HCT116 (cell line): ENCODE measurements at regions not wholly inside any gene's neighbourhood (a gene's known extent, or its start where the extent isn't known, plus 50 kb on each side); places are given as distances from the start of the nearest gene placed in this dataset.

ENCODE experiments used
- ATAC-seq: fragments of 200-7000 bp; cut with Tn5 transposase; 2 replicates; pipeline ENCODE4 v1.9.1; 2020; ENCODE audit warnings: mild to moderate bottlenecking, moderate library complexity
- BruUV-seq: library from RNA; stranded (reverse); fragments of 400-500 nt; replicated peaks from 2 replicates; lab custom pipeline; 2021; lab: Mats Ljungman, UMichigan
- CTCF ChIA-PET: fragments of 300-600 bp; sonication (Branson Sonifier 250); formaldehyde crosslinking; loops from one replicate; lab custom pipeline; 2021; ENCODE audit warnings: antibody characterized with exemption; lab: Charles Lee
- POLR2A ChIA-PET: fragments of 300-600, 350-600 bp; sonication (Branson Sonifier 250); formaldehyde crosslinking; loops from one replicate; lab custom pipeline; 2021; ENCODE audit warnings: antibody characterized with exemption; lab: Charles Lee
- RAD21 ChIA-PET, 2 experiments: fragments of 300-600 bp; sonication (Branson Sonifier 250); formaldehyde crosslinking; loops; one replicate each; lab custom pipeline; 2023; ENCODE audit warnings: low total read pairs in 2 of 2; ENCODE audit not compliant: uncharacterized antibody in 2 of 2, unreplicated experiment in 2 of 2, low non-redundant PET in 1 of 2; lab: Charles Lee
- DNase-seq: peaks from one replicate; pipeline ENCODE4 v3.0.0-alpha.2; 2010; ENCODE audit warnings: low read depth, low spot score
- H2AFZ ChIP-seq: fragments of 200-600 bp; shearing (Covaris generic), sonication (generic); 2 replicates; pipeline ENCODE4 v1.6.1; 2017; ENCODE audit warnings: low read depth, mixed run types, mixed read lengths, antibody characterized with exemption, low read length; ENCODE audit not compliant: poor library complexity, severe bottlenecking
- H3K27ac ChIP-seq: 2 replicates; pipeline ENCODE4 v1.5.1; 2012; ENCODE audit warnings: low read depth, low read length
- H3K27me3 ChIP-seq: fragments of 200-600 bp; sonication (generic); 2 replicates; pipeline ENCODE4 v1.6.1; 2016; ENCODE audit warnings: mixed run types, low read length, mixed read lengths; ENCODE audit not compliant: insufficient read depth
- H3K36me3 ChIP-seq, 2 experiments: fragments of 200-500 bp in 1 of 2; fragments of 200-600 bp in 1 of 2; sonication (Bioruptor generic) in 1 of 2; sonication (generic) in 1 of 2; 2 replicates each; pipeline versions ENCODE4 v1.5.1 to v1.6.1; 2014 to 2016; ENCODE audit warnings: low read length in 2 of 2, inconsistent platforms in 1 of 2, mixed read lengths in 1 of 2, mixed run types in 1 of 2; ENCODE audit not compliant: insufficient read depth in 2 of 2, control insufficient read depth in 1 of 2
- H3K4me1 ChIP-seq, 2 experiments: fragments of 200-600 bp in 1 of 2; sonication (generic) in 1 of 2; 2 replicates each; pipeline versions ENCODE4 v1.5.1 to v1.6.1; 2012 to 2017; ENCODE audit warnings: low read length in 2 of 2, inconsistent platforms in 1 of 2, mild to moderate bottlenecking in 1 of 2, mixed read lengths in 1 of 2, mixed run types in 1 of 2, moderate library complexity in 1 of 2; ENCODE audit not compliant: insufficient read depth in 2 of 2, control insufficient read depth in 1 of 2
- H3K4me2 ChIP-seq: fragments of 200-600 bp; sonication (generic); 2 replicates; pipeline ENCODE4 v1.6.1; 2017; ENCODE audit warnings: mixed run types, low read length, mixed read lengths
- H3K4me3 ChIP-seq, 2 experiments: fragments of 200-600 bp in 1 of 2; sonication (generic) in 1 of 2; replicated peaks in 1 of 2; 2 replicates each; pipeline ENCODE4 v1.5.1; 2011 to 2016; ENCODE audit warnings: low read length in 2 of 2, control low read depth in 1 of 2, low read depth in 1 of 2, mild to moderate bottlenecking in 1 of 2, mixed read lengths in 1 of 2, mixed run types in 1 of 2
- H3K79me2 ChIP-seq: fragments of 200-600 bp; sonication (generic); 2 replicates; pipeline ENCODE4 v1.6.1; 2017; ENCODE audit warnings: mild to moderate bottlenecking, mixed run types, low read length, moderate library complexity, mixed read lengths; ENCODE audit not compliant: insufficient read depth
- H3K9ac ChIP-seq: fragments of 200-600 bp; sonication (generic); 2 replicates; pipeline ENCODE4 v1.6.1; 2016; ENCODE audit warnings: low read length, mixed read lengths
- H3K9me2 ChIP-seq: fragments of 200-600 bp; sonication (generic), shearing (Covaris generic); 2 replicates; pipeline ENCODE4 v1.6.1; 2017; ENCODE audit warnings: mixed run types, mild to moderate bottlenecking, moderate library complexity; ENCODE audit not compliant: insufficient read depth
- H3K9me3 ChIP-seq, 2 experiments: fragments of 200-500 bp in 1 of 2; fragments of 200-600 bp in 1 of 2; sonication (Bioruptor generic) in 1 of 2; sonication (generic) in 1 of 2; 2 replicates each; pipeline ENCODE4 v1.6.1; 2014 to 2017; ENCODE audit warnings: low read length in 2 of 2, mixed read lengths in 2 of 2, inconsistent platforms in 1 of 2, low read depth in 1 of 2, mild to moderate bottlenecking in 1 of 2, mixed run types in 1 of 2, moderate library complexity in 1 of 2; ENCODE audit not compliant: control insufficient read depth in 1 of 2, insufficient read depth in 1 of 2
- H4K20me1 ChIP-seq: fragments of 200-600 bp; sonication (generic), shearing (Covaris generic); 2 replicates; pipeline ENCODE4 v1.6.1; 2017; ENCODE audit warnings: mixed run types, mild to moderate bottlenecking, moderate library complexity; ENCODE audit not compliant: insufficient read depth
- CBX3 ChIP-seq: IDR thresholded peaks from 2 replicates; pipeline ENCODE4 v1.6.1; 2012; ENCODE audit warnings: low read depth
- CEBPB ChIP-seq: IDR thresholded peaks from 2 replicates; pipeline ENCODE4 v1.6.1; 2012; ENCODE audit warnings: low read depth
- ELF1 ChIP-seq: IDR thresholded peaks from 2 replicates; pipeline ENCODE4 v1.6.1; 2012; ENCODE audit warnings: low read depth, borderline replicate concordance
- EZH2 ChIP-seq: fragments of 200-600 bp; sonication (generic); IDR thresholded peaks from 2 replicates; pipeline ENCODE4 v1.6.1; 2017; ENCODE audit warnings: antibody characterized with exemption, mixed run types
- EZH2phosphoT487 ChIP-seq: fragments of 200-600 bp; IDR thresholded peaks from 2 replicates; pipeline ENCODE4 v1.6.1; 2018; ENCODE audit warnings: antibody characterized with exemption, borderline replicate concordance
- FOSL1 ChIP-seq: IDR thresholded peaks from 2 replicates; pipeline ENCODE4 v1.6.1; 2012; ENCODE audit warnings: low read depth
- JUND ChIP-seq: IDR thresholded peaks from 2 replicates; pipeline ENCODE4 v1.6.1; 2012
- POLR2AphosphoS5 ChIP-seq: IDR thresholded peaks from 2 replicates; pipeline ENCODE4 v1.6.1; 2011; ENCODE audit warnings: mild to moderate bottlenecking, low read depth, low read length, moderate library complexity
- RAD21 ChIP-seq: IDR thresholded peaks from 2 replicates; pipeline ENCODE4 v1.6.1; 2012; ENCODE audit warnings: low read depth, mild to moderate bottlenecking
- SIN3A ChIP-seq: IDR thresholded peaks from 2 replicates; pipeline ENCODE4 v1.6.1; 2012; ENCODE audit warnings: low read depth
- SP1 ChIP-seq: IDR thresholded peaks from 2 replicates; pipeline ENCODE4 v1.6.1; 2012; ENCODE audit warnings: low read depth
- TCF7L2 ChIP-seq: IDR thresholded peaks from 2 replicates; pipeline ENCODE4 v1.7.0; 2011; ENCODE audit warnings: borderline replicate concordance, inconsistent platforms; ENCODE audit not compliant: insufficient read depth, insufficient read length; ENCODE audit errors: extremely low read depth
- ZFX ChIP-seq: fragments of 450-650 bp; IDR thresholded peaks from 2 replicates; pipeline ENCODE4 v1.6.1; 2017
- ZNF274 ChIP-seq: fragments of 200-500 bp; sonication (Bioruptor generic); IDR thresholded peaks from 2 replicates; pipeline ENCODE4 v1.6.1; 2014; ENCODE audit warnings: mild to moderate bottlenecking, low read depth, low read length, inconsistent platforms
- intact Hi-C: fragments of 100-400 bp; cut with micrococcal nuclease; formaldehyde crosslinking; loops from 2 replicates; pipeline ENCODE4 v1.10.0; 2022
- TF ChIP-seq, protein P1 (sequence below), 3 experiments: fragments of 200-600 bp in 1 of 3; sonication (generic) in 1 of 3; IDR thresholded peaks in 2 of 3; conservative IDR thresholded peaks in 1 of 3; 2 replicates each; pipeline ENCODE4 v1.5.1; 2012 to 2017; ENCODE audit warnings: low read depth in 2 of 3, low read length in 2 of 3, antibody characterized with exemption in 1 of 3, borderline replicate concordance in 1 of 3, control low read depth in 1 of 3, mild to moderate bottlenecking in 1 of 3, mixed read lengths in 1 of 3, mixed run types in 1 of 3, moderate library complexity in 1 of 3; ENCODE audit not compliant: insufficient read depth in 1 of 3
- TF ChIP-seq, protein P2 (sequence below): IDR thresholded peaks from 2 replicates; pipeline ENCODE4 v1.6.1; 2012
- TF ChIP-seq, protein P3 (sequence below): IDR thresholded peaks from 2 replicates; pipeline ENCODE4 v1.6.1; 2011; ENCODE audit warnings: mild to moderate bottlenecking, low read length, moderate library complexity; ENCODE audit not compliant: insufficient replicate concordance; ENCODE audit errors: extremely low read depth
- TF ChIP-seq, protein P4 (sequence below): IDR thresholded peaks from 2 replicates; pipeline ENCODE4 v1.6.1; 2012

DNA sequence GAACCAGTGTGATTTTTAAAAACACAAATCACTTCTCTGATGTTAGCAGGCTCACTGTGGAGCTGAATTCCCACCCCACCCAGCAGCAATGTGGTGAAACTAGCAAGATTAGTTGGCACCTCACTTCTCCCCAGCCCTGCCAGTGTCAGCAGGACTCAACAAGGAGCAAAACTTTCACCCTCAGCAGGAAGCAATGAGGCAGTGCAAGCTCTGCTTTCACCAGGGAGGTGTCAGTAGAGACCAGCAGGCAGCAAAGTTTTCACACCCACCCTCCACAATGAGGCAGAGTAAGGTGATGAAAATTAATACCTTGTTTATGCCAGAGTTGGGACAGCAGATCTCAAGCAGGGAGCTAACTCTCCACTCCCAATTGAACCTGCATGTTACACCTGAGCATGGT lies 565.0 kb downstream of the CETN3 start:
- Histone ChIP-seq H3K79me2 (no peaks in the 10 kb centered on the region), H2AFZ (no peak overlapping the region), H3K4me3 (no peak overlapping the region), H4K20me1 (no peaks in the 10 kb centered on the region), H3K4me1 (no peaks in the 10 kb centered on the region), H3K9me3 (no peaks in the 10 kb centered on the region), H3K9ac (no peak overlapping the region), H3K36me3 (no peaks in the 10 kb centered on the region), H3K4me2 (no peak overlapping the region), H3K27ac (no peak overlapping the region), H3K27me3 (no peaks in the 10 kb centered on the region), H3K9me2 (no peaks in the 10 kb centered on the region)
- POLR2A ChIA-PET: no interaction called here
- DNase-seq (no peak), ATAC-seq (no peak)
- intact Hi-C loops: no loop called here
- BruUV-seq: no TSS peak
- RAD21 ChIA-PET: no interaction called here
- TF ChIP-seq, protein P1, sequence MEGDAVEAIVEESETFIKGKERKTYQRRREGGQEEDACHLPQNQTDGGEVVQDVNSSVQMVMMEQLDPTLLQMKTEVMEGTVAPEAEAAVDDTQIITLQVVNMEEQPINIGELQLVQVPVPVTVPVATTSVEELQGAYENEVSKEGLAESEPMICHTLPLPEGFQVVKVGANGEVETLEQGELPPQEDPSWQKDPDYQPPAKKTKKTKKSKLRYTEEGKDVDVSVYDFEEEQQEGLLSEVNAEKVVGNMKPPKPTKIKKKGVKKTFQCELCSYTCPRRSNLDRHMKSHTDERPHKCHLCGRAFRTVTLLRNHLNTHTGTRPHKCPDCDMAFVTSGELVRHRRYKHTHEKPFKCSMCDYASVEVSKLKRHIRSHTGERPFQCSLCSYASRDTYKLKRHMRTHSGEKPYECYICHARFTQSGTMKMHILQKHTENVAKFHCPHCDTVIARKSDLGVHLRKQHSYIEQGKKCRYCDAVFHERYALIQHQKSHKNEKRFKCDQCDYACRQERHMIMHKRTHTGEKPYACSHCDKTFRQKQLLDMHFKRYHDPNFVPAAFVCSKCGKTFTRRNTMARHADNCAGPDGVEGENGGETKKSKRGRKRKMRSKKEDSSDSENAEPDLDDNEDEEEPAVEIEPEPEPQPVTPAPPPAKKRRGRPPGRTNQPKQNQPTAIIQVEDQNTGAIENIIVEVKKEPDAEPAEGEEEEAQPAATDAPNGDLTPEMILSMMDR (IDR thresholded peaks at IDR 0.05 in 2 of 3, conservative IDR thresholded peaks at IDR 0.05 in 1 of 3; ENCODE audit: borderline replicate concordance in 1 of 3, insufficient read depth in 1 of 3, low read depth in 2 of 3, low read length in 2 of 3): no peak
- TF ChIP-seq RAD21 (0 out of 2 replicates have a peak, but pooled peaks have one; percentile 18), EZH2phosphoT487 (no peak), SP1 (no peak)
- CTCF ChIA-PET: no interaction called here

DNA sequence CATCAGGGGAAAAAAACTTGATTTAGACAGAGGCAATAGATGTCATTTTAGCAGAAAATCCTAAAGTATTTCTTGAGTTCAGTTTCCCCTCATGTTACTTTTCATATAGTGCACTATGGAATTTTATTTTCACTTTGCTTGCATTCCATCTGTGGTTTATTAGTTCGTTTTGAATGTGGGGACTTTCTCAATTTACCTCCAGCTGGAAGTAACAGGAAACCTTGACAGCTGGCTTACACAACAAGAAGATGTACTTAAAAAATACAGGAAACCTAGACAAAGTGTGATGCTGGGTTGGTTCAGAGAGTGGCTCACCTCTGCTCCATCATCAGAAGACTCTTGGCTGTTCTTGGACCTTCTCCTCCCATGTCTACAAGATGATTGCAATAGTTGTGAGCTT lies 567.0 kb downstream of the CETN3 start:
- intact Hi-C loops: no loop called here
- H3K9ac ChIP-seq: no peak overlapping the region
- no peak for ATAC-seq
- H3K4me1 ChIP-seq: no peaks in the 10 kb centered on the region
- H4K20me1 ChIP-seq: no peaks in the 10 kb centered on the region
- H3K9me2 ChIP-seq: no peaks in the 10 kb centered on the region
- H3K27me3 ChIP-seq: no peaks in the 10 kb centered on the region
- TF ChIP-seq, protein P2, sequence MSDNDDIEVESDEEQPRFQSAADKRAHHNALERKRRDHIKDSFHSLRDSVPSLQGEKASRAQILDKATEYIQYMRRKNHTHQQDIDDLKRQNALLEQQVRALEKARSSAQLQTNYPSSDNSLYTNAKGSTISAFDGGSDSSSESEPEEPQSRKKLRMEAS: no peak
- TF ChIP-seq, protein P3, sequence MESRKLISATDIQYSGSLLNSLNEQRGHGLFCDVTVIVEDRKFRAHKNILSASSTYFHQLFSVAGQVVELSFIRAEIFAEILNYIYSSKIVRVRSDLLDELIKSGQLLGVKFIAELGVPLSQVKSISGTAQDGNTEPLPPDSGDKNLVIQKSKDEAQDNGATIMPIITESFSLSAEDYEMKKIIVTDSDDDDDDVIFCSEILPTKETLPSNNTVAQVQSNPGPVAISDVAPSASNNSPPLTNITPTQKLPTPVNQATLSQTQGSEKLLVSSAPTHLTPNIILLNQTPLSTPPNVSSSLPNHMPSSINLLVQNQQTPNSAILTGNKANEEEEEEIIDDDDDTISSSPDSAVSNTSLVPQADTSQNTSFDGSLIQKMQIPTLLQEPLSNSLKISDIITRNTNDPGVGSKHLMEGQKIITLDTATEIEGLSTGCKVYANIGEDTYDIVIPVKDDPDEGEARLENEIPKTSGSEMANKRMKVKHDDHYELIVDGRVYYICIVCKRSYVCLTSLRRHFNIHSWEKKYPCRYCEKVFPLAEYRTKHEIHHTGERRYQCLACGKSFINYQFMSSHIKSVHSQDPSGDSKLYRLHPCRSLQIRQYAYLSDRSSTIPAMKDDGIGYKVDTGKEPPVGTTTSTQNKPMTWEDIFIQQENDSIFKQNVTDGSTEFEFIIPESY: no peak
- no peak for TF ChIP-seq SIN3A
- no peak for TF ChIP-seq JUND
- TF ChIP-seq, protein P4, sequence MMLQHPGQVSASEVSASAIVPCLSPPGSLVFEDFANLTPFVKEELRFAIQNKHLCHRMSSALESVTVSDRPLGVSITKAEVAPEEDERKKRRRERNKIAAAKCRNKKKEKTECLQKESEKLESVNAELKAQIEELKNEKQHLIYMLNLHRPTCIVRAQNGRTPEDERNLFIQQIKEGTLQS: no peak
- no peak for TF ChIP-seq ZNF274
- no peak for TF ChIP-seq POLR2AphosphoS5
- no peak for TF ChIP-seq EZH2
- no peak for TF ChIP-seq TCF7L2
- no peak for TF ChIP-seq CBX3
- no peak for TF ChIP-seq EZH2phosphoT487
- TF ChIP-seq ZFX: no peak
- no peak for TF ChIP-seq FOSL1
- TF ChIP-seq RAD21: no peak
- TF ChIP-seq ELF1: no peak
- no peak for TF ChIP-seq CEBPB
- no peak overlapping the region for H2AFZ ChIP-seq
- RAD21 ChIA-PET: no interaction called here
- no peak for DNase-seq
- no peak overlapping the region for H3K27ac ChIP-seq
- POLR2A ChIA-PET: no interaction called here
- CTCF ChIA-PET: no interaction called here
- H3K4me2 ChIP-seq: no peak overlapping the region
- no peak overlapping the region for H3K4me3 ChIP-seq
- BruUV-seq: no TSS peak
- no peaks in the 10 kb centered on the region for H3K9me3 ChIP-seq
- H3K36me3 ChIP-seq: no peaks in the 10 kb centered on the region
- no peaks in the 10 kb centered on the region for H3K79me2 ChIP-seq
